Activated CD8-positive, alpha-beta T cell treated with anti-CD3 and anti-CD28 coated beads, Interleukin-2, amount 10 ng/mL, durations not matched to agents 7 days and 5 days (primary cell): ENCODE measurements at regions not wholly inside any gene's neighbourhood (a gene's known extent, or its start where the extent isn't known, plus 50 kb on each side); places are given as distances from the start of the nearest gene placed in this dataset.

Experiments used
- ATAC-seq: fragments of 150-1000 bp; cut with Tn5 transposase; one replicate; pipeline ENCODE4 v1.10.0; 2021; ENCODE audit warnings: moderate library complexity
- CTCF ChIA-PET: fragments of 350-600 bp; sonication (Branson Sonifier 250); formaldehyde crosslinking; loops from one replicate; lab custom pipeline; 2021; ENCODE audit warnings: antibody characterized with exemption; lab: Charles Lee
- POLR2A ChIA-PET: fragments of 350-600 bp; sonication (Branson Sonifier 250); formaldehyde crosslinking; loops from one replicate; lab custom pipeline; 2021; ENCODE audit warnings: antibody characterized with exemption; lab: Charles Lee
- DNase-seq: peaks from one replicate; pipeline ENCODE4 v3.0.0-alpha.2; 2020
- H3K27ac Mint-ChIP-seq: one replicate; pipeline ENCODE4 v1.8.0; 2021; ENCODE audit warnings: mild to moderate bottlenecking, mixed read lengths
- H3K27me3 Mint-ChIP-seq: one replicate; pipeline ENCODE4 v1.8.0; 2021; ENCODE audit warnings: low read depth, mixed read lengths
- H3K36me3 Mint-ChIP-seq: one replicate; pipeline ENCODE4 v1.8.0; 2021; ENCODE audit warnings: low read depth, mixed read lengths
- H3K4me1 Mint-ChIP-seq: one replicate; pipeline ENCODE4 v1.8.0; 2021; ENCODE audit warnings: low read depth, mixed read lengths
- H3K4me3 Mint-ChIP-seq: one replicate; pipeline ENCODE4 v1.8.0; 2021; ENCODE audit warnings: mild to moderate bottlenecking, mixed read lengths
- H3K9me3 Mint-ChIP-seq: one replicate; pipeline ENCODE4 v1.8.0; 2022; ENCODE audit warnings: mixed read lengths; ENCODE audit not compliant: insufficient read depth

DNA sequence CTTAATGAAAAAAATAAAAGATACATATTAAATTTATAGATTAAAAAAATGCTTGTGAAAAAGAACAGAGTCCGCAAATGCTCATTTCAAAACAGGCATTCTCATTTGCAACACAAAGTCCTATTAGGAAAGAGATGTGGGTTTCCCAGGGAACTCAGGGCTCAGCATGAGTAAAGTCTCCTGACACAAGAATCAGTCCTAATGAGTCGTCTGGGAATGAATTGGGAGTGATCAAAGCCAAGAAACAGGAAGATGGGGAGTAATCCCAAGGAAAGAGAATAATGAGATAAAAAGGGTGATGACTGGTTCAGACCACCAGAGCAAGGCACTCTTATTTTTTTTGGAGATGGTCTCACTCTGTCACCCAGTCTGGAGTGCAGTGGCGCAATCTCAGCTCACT is 443.7 kb downstream of the NR2F2 start:
- H3K4me3 Mint-ChIP-seq, result no peak overlapping the region
- H3K27ac Mint-ChIP-seq, result no peak overlapping the region
- H3K36me3 Mint-ChIP-seq, result no peaks in the 10 kb centered on the region
- no peak for DNase-seq
- no peaks in the 10 kb centered on the region for H3K9me3 Mint-ChIP-seq
- no peaks in the 10 kb centered on the region for H3K4me1 Mint-ChIP-seq
- no peak for ATAC-seq
- H3K27me3 Mint-ChIP-seq, result no peaks in the 10 kb centered on the region
- ChIA-PET POLR2A (no interaction called here), CTCF (no interaction called here)

- H3K4me1 Mint-ChIP-seq, result no peaks in the 10 kb centered on the region
- no peaks in the 10 kb centered on the region for H3K36me3 Mint-ChIP-seq
- H3K4me3 Mint-ChIP-seq, result no peak overlapping the region
- H3K27ac Mint-ChIP-seq, result no peak overlapping the region
- no peaks in the 10 kb centered on the region for H3K9me3 Mint-ChIP-seq
- no peaks in the 10 kb centered on the region for H3K27me3 Mint-ChIP-seq
- ATAC-seq (no peak), DNase-seq (no peak)
- CTCF ChIA-PET, result no interaction called here
- POLR2A ChIA-PET, result no interaction called here
These were observed 453.2 kb downstream of the NR2F2 start for GRCh38 chr15:96783746-96784145.

DNA sequence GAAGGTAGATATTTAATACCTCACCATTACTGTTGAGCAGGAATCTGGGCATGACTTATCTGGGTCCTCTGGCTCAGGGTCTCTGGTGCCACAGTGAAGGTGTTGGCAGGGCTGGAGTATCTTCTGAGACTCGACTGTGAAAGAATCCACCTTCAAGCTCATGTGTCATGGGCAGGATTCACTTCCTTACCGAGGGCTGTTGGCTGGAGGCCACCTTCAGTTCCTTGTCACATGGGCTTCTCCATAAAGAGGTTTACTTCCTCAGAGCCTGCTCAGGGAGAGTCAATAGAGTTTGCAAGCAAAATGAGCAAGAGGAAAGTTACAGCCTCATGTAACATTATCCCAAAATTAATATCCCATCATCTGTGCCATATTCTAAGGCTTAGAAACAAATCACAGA is 459.5 kb downstream of the NR2F2 start:
- Mint-ChIP-seq H3K4me3 (no peak overlapping the region), H3K36me3 (no peaks in the 10 kb centered on the region), H3K4me1 (no peaks in the 10 kb centered on the region), H3K9me3 (no peaks in the 10 kb centered on the region), H3K27ac (no peak overlapping the region), H3K27me3 (no peaks in the 10 kb centered on the region)
- DNase-seq, result no peak
- ATAC-seq, result no peak
- ChIA-PET POLR2A (no interaction called here), CTCF (no interaction called here)

DNA sequence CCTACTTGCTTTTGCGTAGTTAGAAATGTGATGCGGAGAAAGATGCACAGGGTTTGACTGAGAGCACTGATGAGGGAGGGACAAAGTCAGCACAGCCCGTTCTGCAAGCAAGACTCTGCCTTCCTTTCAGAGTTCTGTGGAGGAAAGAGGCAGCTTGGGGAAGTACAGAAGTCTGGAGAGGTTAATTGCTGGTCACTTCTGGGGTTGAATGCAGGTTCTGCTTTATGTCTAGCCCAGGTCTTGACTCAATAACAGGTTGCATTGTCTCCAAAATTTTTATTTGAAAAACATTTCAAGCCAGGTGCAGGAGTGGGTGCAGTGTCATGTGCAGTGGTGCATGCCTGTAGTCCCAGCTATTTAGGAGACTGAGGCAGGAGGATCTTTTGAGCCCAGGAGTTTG is 461.7 kb downstream of the NR2F2 start:
- H3K9me3 Mint-ChIP-seq, result no peaks in the 10 kb centered on the region
- H3K4me3 Mint-ChIP-seq, result no peak overlapping the region
- no peaks in the 10 kb centered on the region for H3K4me1 Mint-ChIP-seq
- ChIA-PET CTCF (no interaction called here), POLR2A (no interaction called here)
- no peaks in the 10 kb centered on the region for H3K36me3 Mint-ChIP-seq
- ATAC-seq (no peak), DNase-seq (no peak)
- H3K27ac Mint-ChIP-seq, result no peak overlapping the region
- H3K27me3 Mint-ChIP-seq, result no peaks in the 10 kb centered on the region

- no peaks in the 10 kb centered on the region for H3K4me1 Mint-ChIP-seq
- CTCF ChIA-PET, result no interaction called here
- no peak overlapping the region for H3K27ac Mint-ChIP-seq
- H3K36me3 Mint-ChIP-seq, result no peaks in the 10 kb centered on the region
- no peak for DNase-seq
- no peaks in the 10 kb centered on the region for H3K27me3 Mint-ChIP-seq
- POLR2A ChIA-PET, result no interaction called here
- no peak overlapping the region for H3K4me3 Mint-ChIP-seq
- ATAC-seq, result no peak
- H3K9me3 Mint-ChIP-seq, result no peaks in the 10 kb centered on the region
These were observed 466.3 kb downstream of the NR2F2 start for GRCh38 chr15:96796841-96797240.

DNA sequence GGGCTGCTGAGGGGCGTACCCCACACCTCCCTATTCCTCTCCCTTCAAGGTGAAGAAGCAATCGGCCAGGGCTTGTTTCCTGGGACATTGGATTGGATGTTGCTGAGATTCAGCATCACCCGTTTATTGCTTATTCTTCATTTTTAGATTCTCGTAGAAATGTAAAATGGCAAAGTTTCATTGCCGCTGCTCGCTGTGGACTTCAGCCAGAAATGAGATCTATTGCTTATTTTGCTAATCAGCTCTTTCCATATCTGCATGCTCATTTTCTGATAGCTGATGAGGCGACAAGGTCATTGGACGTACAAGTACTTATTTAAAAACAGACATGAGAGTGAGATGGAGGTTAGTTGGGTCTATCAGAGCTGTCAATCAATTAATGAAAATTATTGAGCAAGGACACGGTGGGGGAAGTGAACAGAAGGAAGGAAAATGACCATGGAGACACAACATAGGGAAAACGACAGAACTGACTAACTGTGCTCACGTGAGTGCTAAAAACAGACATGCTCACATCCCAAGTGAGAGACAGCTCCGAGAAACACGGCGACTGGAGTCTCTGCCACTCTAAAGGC is 471.2 kb downstream of the NR2F2 start:
- no peak for DNase-seq
- H3K36me3 Mint-ChIP-seq, result no peaks in the 10 kb centered on the region
- H3K4me3 Mint-ChIP-seq, result no peak overlapping the region
- POLR2A ChIA-PET, result no interaction called here
- ATAC-seq, result no peak
- no peaks in the 10 kb centered on the region for H3K9me3 Mint-ChIP-seq
- H3K27me3 Mint-ChIP-seq, result no peaks in the 10 kb centered on the region
- CTCF ChIA-PET, result no interaction called here
- no peaks in the 10 kb centered on the region for H3K4me1 Mint-ChIP-seq
- no peak overlapping the region for H3K27ac Mint-ChIP-seq

DNA sequence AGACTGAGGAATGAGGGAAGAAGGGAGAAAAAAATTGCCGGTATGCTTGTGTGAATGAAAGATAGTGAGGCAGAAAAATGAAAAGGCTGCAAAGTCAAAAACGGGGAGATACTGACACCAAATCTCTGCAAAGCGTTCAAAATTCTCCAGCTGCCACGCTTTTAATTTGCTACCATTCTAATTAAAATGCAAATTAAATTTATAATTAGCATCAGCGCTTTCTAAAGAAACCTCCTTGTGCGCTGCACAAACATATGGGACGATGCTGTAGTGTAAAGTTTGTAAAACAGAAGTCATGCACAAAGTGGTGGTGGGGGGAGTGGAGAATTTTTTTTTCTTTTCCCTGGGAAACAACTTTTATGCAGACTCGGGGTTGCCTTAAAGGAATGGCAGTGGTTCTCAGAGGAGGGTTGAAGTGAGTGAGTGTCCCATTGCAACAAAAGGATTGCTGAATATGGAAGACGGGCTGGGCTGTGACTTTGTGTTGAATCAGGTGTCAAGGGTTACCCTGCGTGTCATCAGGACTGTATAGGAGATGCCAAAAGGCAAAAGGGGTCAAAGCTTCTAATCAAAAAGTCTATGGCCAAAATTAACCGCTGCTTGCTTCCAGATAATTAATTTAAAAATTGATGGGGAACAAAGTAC is 472.2 kb downstream of the NR2F2 start:
- no peak for ATAC-seq
- H3K27me3 Mint-ChIP-seq, result no peaks in the 10 kb centered on the region
- ChIA-PET CTCF (no interaction called here), POLR2A (no interaction called here)
- no peak for DNase-seq
- no peak overlapping the region for H3K4me3 Mint-ChIP-seq
- H3K9me3 Mint-ChIP-seq, result no peaks in the 10 kb centered on the region
- no peak overlapping the region for H3K27ac Mint-ChIP-seq
- no peaks in the 10 kb centered on the region for H3K36me3 Mint-ChIP-seq
- no peaks in the 10 kb centered on the region for H3K4me1 Mint-ChIP-seq

DNA sequence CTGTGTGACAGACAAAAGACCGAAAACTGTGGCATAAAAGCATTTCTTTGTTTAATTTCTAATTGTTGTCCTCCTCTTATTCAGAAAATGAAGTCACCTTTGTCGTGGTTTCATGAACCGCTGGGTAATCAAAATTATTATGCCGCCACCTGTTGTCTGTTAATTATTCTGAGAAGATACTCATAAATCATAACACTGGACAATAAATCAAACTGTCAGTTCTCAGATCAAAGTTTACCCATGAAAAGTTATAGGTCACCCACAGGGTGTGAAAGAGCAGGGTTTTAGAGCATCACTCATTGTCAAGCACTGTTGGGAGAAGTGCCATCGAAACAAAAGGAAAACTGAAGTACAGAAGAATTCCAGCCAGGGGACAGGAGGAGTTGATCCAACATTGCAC is 474.3 kb downstream of the NR2F2 start:
- DNase-seq, result no peak
- H3K4me3 Mint-ChIP-seq, result no peak overlapping the region

GRCh38 chr15:96807361-96807760 is 476.9 kb downstream of the NR2F2 start:
- CTCF ChIA-PET, result no interaction called here

More for the DNA sequence above, 474.3 kb downstream of the NR2F2 start:
- Mint-ChIP-seq H3K36me3 (no peaks in the 10 kb centered on the region), H3K27me3 (no peaks in the 10 kb centered on the region), H3K4me1 (no peaks in the 10 kb centered on the region), H3K27ac (no peak overlapping the region), H3K9me3 (no peaks in the 10 kb centered on the region)
- ATAC-seq, result no peak
- ChIA-PET POLR2A (no interaction called here), CTCF (no interaction called here)

DNA sequence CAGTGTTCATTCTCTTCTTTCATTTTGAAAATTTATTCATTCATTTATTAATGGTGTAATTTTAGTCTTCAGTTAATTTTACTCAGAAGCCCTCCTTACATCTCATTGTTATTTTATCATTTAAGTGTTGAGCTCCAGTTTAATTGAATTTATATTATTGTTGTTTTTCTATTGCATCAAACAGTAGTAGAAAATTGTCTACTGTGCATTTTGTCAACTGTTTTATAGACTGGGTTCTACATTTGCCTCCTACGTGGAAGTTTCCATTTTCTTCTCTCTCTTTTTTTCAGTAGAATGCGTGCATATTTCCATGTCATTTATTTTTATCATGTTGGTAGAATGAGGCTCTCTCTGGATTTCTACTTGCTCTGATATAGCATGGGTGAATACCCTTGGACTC is 487.4 kb downstream of the NR2F2 start:
- Mint-ChIP-seq H3K4me1 (no peaks in the 10 kb centered on the region), H3K27me3 (no peaks in the 10 kb centered on the region), H3K9me3 (no peaks in the 10 kb centered on the region), H3K4me3 (no peak overlapping the region), H3K36me3 (no peaks in the 10 kb centered on the region), H3K27ac (no peak overlapping the region)
- ATAC-seq, result no peak
- no peak for DNase-seq
- POLR2A ChIA-PET, result no interaction called here
- CTCF ChIA-PET, result no interaction called here

More at GRCh38 chr15:96807361-96807760, 476.9 kb downstream of the NR2F2 start:
- Mint-ChIP-seq H3K4me1 (no peaks in the 10 kb centered on the region), H3K27ac (no peak overlapping the region), H3K36me3 (no peaks in the 10 kb centered on the region), H3K27me3 (no peaks in the 10 kb centered on the region), H3K4me3 (no peak overlapping the region), H3K9me3 (no peaks in the 10 kb centered on the region)
- DNase-seq (no peak), ATAC-seq (no peak)
- POLR2A ChIA-PET, result no interaction called here

- Mint-ChIP-seq H3K9me3 (no peaks in the 10 kb centered on the region), H3K27me3 (no peaks in the 10 kb centered on the region), H3K4me3 (no peak overlapping the region), H3K27ac (no peak overlapping the region), H3K4me1 (no peaks in the 10 kb centered on the region), H3K36me3 (no peaks in the 10 kb centered on the region)
- ATAC-seq (no peak), DNase-seq (no peak)
- ChIA-PET CTCF (no interaction called here), POLR2A (no interaction called here)
These were observed 488.4 kb downstream of the NR2F2 start for GRCh38 chr15:96818861-96819260.

- CTCF ChIA-PET, result no interaction called here
- Mint-ChIP-seq H3K9me3 (no peaks in the 10 kb centered on the region), H3K27ac (no peak overlapping the region), H3K27me3 (no peaks in the 10 kb centered on the region), H3K4me1 (no peaks in the 10 kb centered on the region), H3K4me3 (no peak overlapping the region), H3K36me3 (no peaks in the 10 kb centered on the region)
- POLR2A ChIA-PET, result no interaction called here
- DNase-seq, result no peak
- no peak for ATAC-seq
These were observed 497.5 kb downstream of the NR2F2 start for GRCh38 chr15:96827981-96828380.
